Duodenal mucosa (tissue), 2 donors: ENCODE measurements at regions not wholly inside any gene's neighbourhood (a gene's known extent, or its start where the extent isn't known, plus 50 kb on each side); places are given as distances from the start of the nearest gene placed in this dataset.

Experiments
- H3K27ac ChIP-seq: one replicate; pipeline ENCODE4 v1.7.0; 2013; ENCODE audit warnings: low read depth, low read length
- H3K27me3 ChIP-seq, 2 donors: one replicate each; pipeline ENCODE4 v1.7.0; 2013; ENCODE audit warnings: low read length in 2 of 2, control low read depth in 1 of 2; ENCODE audit not compliant: insufficient read depth in 2 of 2, control insufficient read depth in 1 of 2
- H3K36me3 ChIP-seq, 2 donors: one replicate each; pipeline ENCODE4 v1.7.0; 2013; ENCODE audit warnings: low read length in 2 of 2, control low read depth in 1 of 2; ENCODE audit not compliant: insufficient read depth in 2 of 2, control insufficient read depth in 1 of 2
- H3K4me1 ChIP-seq, 2 donors: one replicate each; pipeline ENCODE4 v1.7.0; 2013; ENCODE audit warnings: low read length in 2 of 2, control low read depth in 1 of 2; ENCODE audit not compliant: insufficient read depth in 2 of 2, control insufficient read depth in 1 of 2
- H3K4me3 ChIP-seq, 2 donors: one replicate each; pipeline ENCODE4 v1.7.0; 2013; ENCODE audit warnings: low read length in 2 of 2, low read depth in 1 of 2
- H3K9ac ChIP-seq, 2 donors: one replicate each; pipeline ENCODE4 v1.7.0; 2013; ENCODE audit warnings: low read length in 2 of 2, low read depth in 1 of 2
- H3K9me3 ChIP-seq, 2 donors: one replicate each; pipeline ENCODE4 v1.7.0; 2013; ENCODE audit warnings: low read length in 2 of 2, control low read depth in 1 of 2; ENCODE audit not compliant: control insufficient read depth in 1 of 2

DNA sequence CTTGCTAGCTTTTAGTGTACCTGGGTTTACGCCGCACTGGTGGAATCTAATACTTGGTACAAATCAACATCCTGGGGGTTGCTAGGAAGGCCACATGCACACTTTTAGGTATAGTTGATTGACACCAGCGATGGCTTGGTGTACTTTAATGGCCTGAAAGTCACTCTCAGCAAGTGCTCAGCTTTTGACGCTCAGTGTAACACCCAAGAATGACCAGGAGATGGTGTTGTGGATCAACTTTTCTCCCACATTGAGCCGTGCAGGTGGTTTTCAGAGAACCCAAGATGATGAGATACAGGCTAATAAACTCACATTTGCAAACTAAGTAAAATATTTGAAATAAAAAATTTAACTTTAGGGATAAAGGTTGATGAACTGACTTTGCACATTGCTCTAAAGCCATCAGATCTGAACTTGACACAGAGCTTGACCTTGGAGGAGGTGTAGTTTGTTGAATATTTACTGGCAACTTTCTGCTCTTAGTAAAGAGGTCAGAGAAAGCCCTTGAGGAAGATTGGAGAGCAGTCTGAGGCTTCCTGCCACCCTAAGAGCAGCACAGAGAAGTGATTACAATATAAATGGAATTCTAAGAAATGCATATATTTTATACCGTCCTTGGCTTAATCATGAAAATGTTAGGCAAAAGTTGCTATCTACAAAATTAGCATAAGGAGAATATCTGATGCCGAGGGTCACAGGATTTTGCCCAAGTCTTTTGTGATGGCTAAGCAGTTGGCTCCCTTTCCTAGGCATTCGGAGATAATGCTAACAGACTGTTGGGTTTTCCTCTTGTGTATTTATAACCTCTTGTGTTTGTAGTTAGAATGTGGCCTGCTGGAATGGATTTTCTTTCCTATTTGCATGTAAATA lies 143.4 kb upstream of the RASGRP1 start:
- Histone ChIP-seq H3K36me3 (no peaks in the 10 kb centered on the region), H3K4me3 (no peak overlapping the region), H3K9me3 (no peaks in the 10 kb centered on the region), H3K27me3 (no peaks in the 10 kb centered on the region), H3K9ac (no peak overlapping the region), H3K4me1 (peaks cover 17 to 19% of the 10 kb centered on the region in 2 donors), H3K27ac (no peak overlapping the region)

DNA sequence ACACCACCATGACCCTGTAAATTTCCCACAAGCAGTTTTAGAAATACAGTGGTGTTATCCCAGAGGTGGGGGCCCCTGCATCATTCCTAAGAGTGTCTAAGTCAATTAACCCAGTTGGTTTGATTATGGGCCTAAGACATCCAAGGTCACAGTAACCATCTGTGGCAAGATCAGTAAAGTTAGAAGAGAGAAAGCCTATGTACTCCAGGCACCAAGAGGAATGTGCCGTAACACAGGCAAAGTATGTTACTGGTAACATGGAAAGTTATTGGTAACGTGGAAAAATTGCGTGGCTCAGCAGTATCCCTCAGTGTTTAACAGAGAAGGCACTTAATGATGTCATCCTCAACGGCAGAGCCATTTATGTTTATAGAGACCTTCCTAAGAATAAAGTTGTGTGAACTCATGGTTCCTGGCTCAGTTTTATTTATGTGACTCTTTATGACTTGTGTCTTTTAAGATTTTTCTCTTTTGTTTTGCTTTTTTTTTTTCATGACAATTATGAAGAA lies 144.1 kb upstream of the RASGRP1 start:
- Histone ChIP-seq H3K4me3 (no peak overlapping the region), H3K4me1 (peaks cover 16 to 19% of the 10 kb centered on the region in 2 donors), H3K36me3 (no peaks in the 10 kb centered on the region), H3K9ac (no peak overlapping the region), H3K27ac (no peak overlapping the region), H3K27me3 (no peaks in the 10 kb centered on the region), H3K9me3 (no peaks in the 10 kb centered on the region)

DNA sequence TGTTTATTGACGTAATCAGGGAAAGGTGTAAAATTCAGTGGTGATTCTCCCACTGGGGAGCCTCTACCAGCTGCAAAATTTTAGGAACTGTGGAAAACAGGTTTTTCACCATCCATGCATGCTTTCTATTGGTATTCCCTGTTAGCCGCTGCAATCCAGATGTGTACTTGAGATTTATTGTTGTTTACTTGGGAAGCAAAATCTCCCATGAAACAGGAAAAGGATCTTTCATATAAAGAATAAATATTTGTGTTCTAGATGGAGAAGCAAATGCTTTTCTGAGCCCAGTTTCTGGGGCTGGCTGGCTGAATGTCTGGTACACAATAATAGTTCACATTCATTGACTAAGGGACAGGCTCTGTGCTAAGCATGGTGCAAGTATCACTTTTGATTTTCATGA lies 144.6 kb upstream of the RASGRP1 start:
- H3K36me3 ChIP-seq = no peaks in the 10 kb centered on the region
- peaks cover 13 to 16% of the 10 kb centered on the region in 2 donors for H3K4me1 ChIP-seq
- no peak overlapping the region for H3K4me3 ChIP-seq
- no peaks in the 10 kb centered on the region for H3K9me3 ChIP-seq
- H3K27ac ChIP-seq = no peak overlapping the region
- no peaks in the 10 kb centered on the region for H3K27me3 ChIP-seq
- no peak overlapping the region for H3K9ac ChIP-seq

DNA sequence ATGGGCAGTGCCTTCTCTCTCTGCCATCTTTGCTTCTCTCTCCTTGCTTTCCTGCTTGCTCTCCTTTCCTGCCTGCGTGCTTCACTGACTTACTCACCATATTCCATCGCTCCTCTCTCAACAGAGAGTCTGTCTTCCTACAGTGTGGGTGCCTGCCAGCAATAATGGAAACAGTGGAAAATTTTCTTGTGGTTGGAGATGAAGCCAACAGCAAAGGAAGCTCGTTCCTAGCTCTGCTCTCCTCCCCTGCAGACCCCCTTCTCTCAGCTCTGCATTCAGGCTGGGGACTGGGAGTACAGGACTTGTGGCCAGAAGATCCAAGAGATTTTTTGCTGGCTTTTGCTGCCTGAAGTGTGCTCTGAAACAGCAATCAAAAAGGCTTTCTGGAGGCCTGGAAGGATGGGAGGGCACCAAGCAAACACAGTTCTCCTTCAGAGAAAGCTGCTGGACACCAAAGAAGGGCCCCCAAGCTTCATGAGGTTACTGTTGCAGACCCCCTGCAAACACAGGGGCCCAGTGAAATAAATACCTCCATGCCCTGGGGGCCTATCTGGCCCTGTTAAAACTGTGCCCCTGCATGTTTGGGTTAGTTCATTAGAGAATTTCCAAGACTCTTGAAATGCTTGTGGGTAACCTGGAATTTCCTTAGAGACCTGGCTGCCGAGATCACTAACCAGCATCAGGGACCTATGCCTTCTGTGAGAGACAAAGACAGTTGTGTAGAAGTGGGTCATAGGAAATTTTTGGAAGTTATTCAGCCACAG lies 149.9 kb upstream of the RASGRP1 start:
- H3K27ac ChIP-seq = no peak overlapping the region

DNA sequence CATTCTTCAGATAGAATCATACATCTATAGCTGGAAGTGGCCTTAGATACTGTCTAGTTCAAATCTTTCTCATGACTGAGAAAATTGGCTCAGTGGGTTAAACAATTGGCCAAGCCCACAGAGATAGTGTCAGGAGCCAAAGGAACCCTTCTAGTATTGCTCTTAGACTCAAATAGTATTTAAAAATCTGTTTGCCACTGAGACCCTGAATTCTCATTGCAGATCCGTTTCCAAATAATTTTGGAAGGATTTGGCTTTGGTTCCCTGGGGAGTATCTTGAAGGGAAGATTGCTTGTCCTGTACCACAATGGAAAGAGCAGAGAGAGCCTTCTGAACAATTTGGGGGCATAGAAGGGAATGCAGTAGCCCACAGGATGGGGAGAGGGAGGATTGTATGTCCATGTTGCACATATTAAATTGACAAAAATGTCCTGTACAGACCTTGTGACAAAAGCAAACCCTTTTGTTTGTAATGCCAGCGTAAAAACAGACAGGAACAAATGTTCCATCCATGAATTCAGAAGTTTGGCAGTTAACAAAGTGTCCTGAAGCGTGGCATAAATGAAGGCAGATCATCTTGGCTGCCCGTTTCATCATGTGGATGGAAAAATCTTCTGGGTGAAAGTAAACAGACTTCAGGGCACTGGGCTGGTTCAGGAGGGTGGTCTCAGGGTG lies 156.4 kb upstream of the RASGRP1 start:
- Histone ChIP-seq H3K27ac (no peak overlapping the region), H3K9ac (no peak overlapping the region), H3K36me3 (no peaks in the 10 kb centered on the region), H3K27me3 (no peaks in the 10 kb centered on the region), H3K4me3 (no peak overlapping the region), H3K9me3 (no peaks in the 10 kb centered on the region), H3K4me1 (no peaks in the 10 kb centered on the region)

More for the DNA sequence above, 149.9 kb upstream of the RASGRP1 start:
- no peak overlapping the region for H3K4me3 ChIP-seq
- H3K4me1 ChIP-seq = no peaks in the 10 kb centered on the region
- no peaks in the 10 kb centered on the region for H3K9me3 ChIP-seq
- no peaks in the 10 kb centered on the region for H3K36me3 ChIP-seq
- no peak overlapping the region for H3K9ac ChIP-seq
- H3K27me3 ChIP-seq = no peaks in the 10 kb centered on the region

DNA sequence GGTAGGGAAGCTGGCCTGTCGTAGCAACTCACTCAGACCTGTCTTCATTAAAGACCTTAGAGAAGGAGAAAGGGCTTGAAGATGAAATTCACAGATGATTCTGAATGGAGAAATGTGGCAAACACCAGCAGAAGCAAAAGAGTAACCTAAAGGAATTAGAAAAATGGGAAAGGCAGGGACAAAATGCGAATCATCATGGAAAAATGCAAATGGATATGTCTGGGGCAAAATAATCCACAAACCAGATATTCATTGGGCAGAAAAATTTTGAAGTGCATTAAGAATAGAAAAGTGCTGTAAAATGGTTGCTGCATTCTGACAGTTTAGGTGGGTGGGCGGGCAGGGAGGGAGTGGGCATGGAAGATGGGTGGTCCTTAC lies 156.9 kb upstream of the RASGRP1 start:
- no peaks in the 10 kb centered on the region for H3K9me3 ChIP-seq
- no peak overlapping the region for H3K27ac ChIP-seq
- H3K36me3 ChIP-seq = no peaks in the 10 kb centered on the region
- no peak overlapping the region for H3K9ac ChIP-seq
- no peaks in the 10 kb centered on the region for H3K4me1 ChIP-seq
- H3K4me3 ChIP-seq = no peak overlapping the region
- H3K27me3 ChIP-seq = no peaks in the 10 kb centered on the region

DNA sequence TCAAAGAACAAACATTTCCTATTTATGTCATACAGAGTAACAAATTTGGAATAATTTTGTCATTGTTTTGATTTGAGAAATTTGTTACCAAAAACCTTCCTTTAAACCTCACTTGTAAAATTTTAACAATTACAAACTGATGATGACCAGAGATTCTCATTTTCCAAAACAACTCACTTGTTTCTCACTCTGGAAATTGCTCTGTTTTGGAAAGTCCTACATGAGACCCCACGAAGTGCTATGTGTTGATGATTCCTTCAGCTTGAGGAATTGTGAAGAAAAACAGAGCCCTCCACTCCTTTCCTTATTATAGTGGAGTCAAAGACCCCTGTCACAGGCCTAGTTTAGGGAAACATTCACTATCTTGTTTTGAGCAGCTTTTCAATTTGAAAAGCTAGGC lies 157.6 kb upstream of the RASGRP1 start:
- Histone ChIP-seq H3K9me3 (no peaks in the 10 kb centered on the region), H3K27me3 (no peaks in the 10 kb centered on the region), H3K9ac (no peak overlapping the region), H3K4me1 (no peaks in the 10 kb centered on the region), H3K27ac (no peak overlapping the region), H3K4me3 (no peak overlapping the region), H3K36me3 (no peaks in the 10 kb centered on the region)

DNA sequence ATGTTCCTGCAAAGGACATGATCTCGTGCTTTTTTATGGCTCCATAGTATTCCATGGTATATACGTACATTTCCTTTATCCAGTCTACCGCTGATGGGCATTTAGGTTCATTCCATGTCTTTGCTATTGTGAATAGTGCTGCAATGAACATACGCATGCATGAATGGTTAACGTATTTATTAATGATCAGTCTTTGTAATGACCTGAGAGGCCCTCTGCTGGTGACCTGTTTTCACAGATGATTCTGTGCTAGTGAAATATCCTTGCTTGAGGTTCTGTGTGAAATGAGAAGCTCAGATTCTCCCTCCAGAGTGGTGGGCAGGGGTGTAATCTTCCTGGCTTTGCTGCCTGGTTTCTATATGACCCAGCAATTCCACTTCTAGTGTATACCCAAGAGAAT lies 160.2 kb upstream of the RASGRP1 start:
- Histone ChIP-seq H3K4me1 (no peaks in the 10 kb centered on the region), H3K9me3 (no peaks in the 10 kb centered on the region), H3K36me3 (no peaks in the 10 kb centered on the region), H3K27me3 (no peaks in the 10 kb centered on the region), H3K9ac (no peak overlapping the region), H3K27ac (no peak overlapping the region), H3K4me3 (no peak overlapping the region)

DNA sequence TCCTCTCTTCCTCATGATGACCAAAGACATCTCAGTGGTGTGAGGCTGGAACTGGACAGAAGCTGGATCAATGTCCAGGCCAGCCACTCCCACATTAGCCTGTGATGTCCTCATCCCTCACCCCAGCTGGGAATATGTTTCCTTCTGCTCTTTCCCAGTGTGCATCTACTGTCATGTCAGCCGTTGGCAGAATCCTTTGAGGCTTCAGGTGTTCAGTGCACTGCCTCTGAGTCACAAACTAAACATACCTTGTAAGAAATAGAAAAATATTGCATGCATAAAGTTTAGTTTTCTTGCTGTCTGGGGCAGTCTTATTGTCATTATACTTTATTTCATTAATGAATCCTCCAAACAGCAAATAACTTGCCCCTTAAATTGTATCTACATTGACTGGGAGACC lies 161.6 kb upstream of the RASGRP1 start:
- Histone ChIP-seq H3K4me1 (no peaks in the 10 kb centered on the region), H3K36me3 (no peaks in the 10 kb centered on the region), H3K4me3 (no peak overlapping the region), H3K9ac (no peak overlapping the region), H3K27me3 (no peaks in the 10 kb centered on the region), H3K27ac (no peak overlapping the region), H3K9me3 (no peaks in the 10 kb centered on the region)

DNA sequence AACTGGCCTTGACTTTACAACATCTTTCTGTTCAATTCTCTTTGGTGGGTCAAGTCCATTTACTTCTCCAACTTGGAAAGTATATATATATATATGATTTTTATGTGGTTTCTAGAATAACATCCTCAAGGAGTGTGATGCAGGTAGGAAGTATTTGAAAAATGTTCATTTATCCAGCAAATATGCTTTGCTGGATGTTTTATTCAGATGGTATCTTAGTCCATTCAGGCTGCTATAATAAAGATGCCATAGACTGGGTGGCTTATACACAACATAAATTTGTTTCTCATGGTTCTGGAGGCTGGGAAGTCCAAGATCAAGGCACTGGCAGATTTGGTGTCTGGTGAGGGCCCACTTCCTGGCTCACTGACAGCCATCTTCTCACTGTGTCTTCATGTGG lies 168.7 kb upstream of the RASGRP1 start:
- Histone ChIP-seq H3K27ac (no peak overlapping the region), H3K4me1 (no peaks in the 10 kb centered on the region), H3K4me3 (no peak overlapping the region), H3K9ac (no peak overlapping the region), H3K27me3 (no peaks in the 10 kb centered on the region), H3K36me3 (no peaks in the 10 kb centered on the region), H3K9me3 (no peaks in the 10 kb centered on the region)
